ENCODE measurements at regions not wholly inside any gene's neighbourhood (a gene's known extent, or its start where the extent isn't known, plus 50 kb on each side); places are given as distances from the start of the nearest gene placed in this dataset.

GRCh38 chr2:67628892-67629291, 231.8 kb downstream of the ETAA1 start:
- no peak for TF ChIP-seq CTCF (IDR thresholded peaks at IDR 0.05; ENCODE audit: low read depth, low read length, missing control alignments)
- no peak for DNase-seq (ENCODE audit: low read depth)
- no peak overlapping the region for H3K4me3 ChIP-seq (ENCODE audit: low read depth, low read length)
- in situ Hi-C loops (cut with HindIII; ENCODE audit: low sequenced_read_pairs) = no loop called here

- TF ChIP-seq CTCF (IDR thresholded peaks at IDR 0.05; ENCODE audit: low read depth, low read length, missing control alignments) = no peak
- in situ Hi-C loops (cut with HindIII; ENCODE audit: low sequenced_read_pairs) = loop anchor here (10.0 kb wide), 1 partner anchor 1187 kb away; no protein-coding TSS in a partner anchor
- DNase-seq (ENCODE audit: low read depth) = peak; percentile 44
- H3K4me3 ChIP-seq (ENCODE audit: low read depth, low read length) = no peak overlapping the region
These were observed 234.3 kb downstream of the ETAA1 start for GRCh38 chr2:67631483-67631882.

GRCh38 chr2:67633212-67633856, 236.2 kb downstream of the ETAA1 start:
- no peak for TF ChIP-seq CTCF (IDR thresholded peaks at IDR 0.05; ENCODE audit: low read depth, low read length, missing control alignments)
- in situ Hi-C loops (cut with HindIII; ENCODE audit: low sequenced_read_pairs) = loop anchor here (10.0 kb wide), 1 partner anchor 1189 kb away; no protein-coding TSS in a partner anchor
- DNase-seq (ENCODE audit: low read depth) = no peak
- no peak overlapping the region for H3K4me3 ChIP-seq (ENCODE audit: low read depth, low read length)

- no peak for TF ChIP-seq CTCF (IDR thresholded peaks at IDR 0.05; ENCODE audit: low read depth, low read length, missing control alignments)
- H3K4me3 ChIP-seq (ENCODE audit: low read depth, low read length) = no peak overlapping the region
- in situ Hi-C loops (cut with HindIII; ENCODE audit: low sequenced_read_pairs) = loop anchor here (10.0 kb wide), 1 partner anchor 1193 kb away; no protein-coding TSS in a partner anchor
- no peak for DNase-seq (ENCODE audit: low read depth)
These were observed 241.0 kb downstream of the ETAA1 start for GRCh38 chr2:67638146-67638545.

GRCh38 chr2:67641312-67642045, 244.3 kb downstream of the ETAA1 start:
- no peak for TF ChIP-seq CTCF (IDR thresholded peaks at IDR 0.05; ENCODE audit: low read depth, low read length, missing control alignments)
- no peak overlapping the region for H3K4me3 ChIP-seq (ENCODE audit: low read depth, low read length)
- no peak for DNase-seq (ENCODE audit: low read depth)
- in situ Hi-C loops (cut with HindIII; ENCODE audit: low sequenced_read_pairs) = no loop called here

GRCh38 chr2:67642046-67642382, 244.9 kb downstream of the ETAA1 start:
- no peak overlapping the region for H3K4me3 ChIP-seq (ENCODE audit: low read depth, low read length)
- TF ChIP-seq CTCF (IDR thresholded peaks at IDR 0.05; ENCODE audit: low read depth, low read length, missing control alignments) = no peak
- in situ Hi-C loops (cut with HindIII; ENCODE audit: low sequenced_read_pairs) = no loop called here
- no peak for DNase-seq (ENCODE audit: low read depth)
